ENCODE measurements at regions not wholly inside any gene's neighbourhood (a gene's known extent, or its start where the extent isn't known, plus 50 kb on each side); places are given as distances from the start of the nearest gene placed in this dataset.

- peaks cover 9% of the 10 kb centered on the region for H3K9me3 Mint-ChIP-seq
- H3K4me1 Mint-ChIP-seq = peaks cover 38% of the 10 kb centered on the region
- DNase-seq (ENCODE audit: low spot score) (no peak), ATAC-seq (no peak)
- POLR2A ChIA-PET = no interaction called here
- H3K36me3 Mint-ChIP-seq = peaks cover 7% of the 10 kb centered on the region; the same call in 1 of the 2 replicates
- H3K27ac Mint-ChIP-seq = no peak overlapping the region
- H3K4me3 Mint-ChIP-seq = no peak overlapping the region
- TF ChIP-seq ZNF671 (CRISPR knock-in tag; IDR thresholded peaks at IDR 0.05) = no peak
- no peak for TF ChIP-seq MXD4 (CRISPR knock-in tag; IDR thresholded peaks at IDR 0.05; ENCODE audit: borderline replicate concordance)
- TF ChIP-seq NR1H2 (CRISPR knock-in tag; IDR thresholded peaks at IDR 0.05) = no peak
- TF ChIP-seq NFE2L1 (CRISPR knock-in tag; IDR thresholded peaks at IDR 0.05) = no peak
- TF ChIP-seq NR2C2 (CRISPR knock-in tag; IDR thresholded peaks at IDR 0.05) = no peak
- TF ChIP-seq MLX (CRISPR knock-in tag; IDR thresholded peaks at IDR 0.05) = no peak
- no peak for TF ChIP-seq E2F4 (CRISPR knock-in tag; IDR thresholded peaks at IDR 0.05; ENCODE audit: borderline replicate concordance, low read depth)
- TF ChIP-seq USF2 (CRISPR knock-in tag; IDR thresholded peaks at IDR 0.05) = no peak
- no peak for TF ChIP-seq GRHL2 (CRISPR knock-in tag; IDR thresholded peaks at IDR 0.05; ENCODE audit: insufficient replicate concordance, severe bottlenecking)
- no peaks in the 10 kb centered on the region for H3K27me3 Mint-ChIP-seq (ENCODE audit: low read depth)
- CTCF ChIA-PET = interaction anchor here (1.8 kb wide), 1 partner anchor 12 kb away, joined by 5 read pairs; no protein-coding TSS in a partner anchor
Observed at GRCh38 chr16:65307286-65307685, 185.4 kb upstream of the CDH11 start.

- H3K36me3 Mint-ChIP-seq = peaks cover 7% of the 10 kb centered on the region; the same call in 1 of the 2 replicates
- peaks cover 38% of the 10 kb centered on the region for H3K4me1 Mint-ChIP-seq
- no peaks in the 10 kb centered on the region for H3K27me3 Mint-ChIP-seq (ENCODE audit: low read depth)
- no peak for TF ChIP-seq ZNF512 (CRISPR knock-in tag; IDR thresholded peaks at IDR 0.05; ENCODE audit: borderline replicate concordance)
- TF ChIP-seq SP1 (CRISPR knock-in tag; conservative IDR thresholded peaks at IDR 0.05) = no peak
- TF ChIP-seq EMX1 (CRISPR knock-in tag; IDR thresholded peaks at IDR 0.05) = no peak
- TF ChIP-seq ZNF425 (CRISPR knock-in tag; conservative IDR thresholded peaks at IDR 0.05) = no peak
- TF ChIP-seq MLX (CRISPR knock-in tag; IDR thresholded peaks at IDR 0.05) = no peak
- TF ChIP-seq E2F5 (CRISPR knock-in tag; IDR thresholded peaks at IDR 0.05) = no peak
- TF ChIP-seq GRHL2 (CRISPR knock-in tag; IDR thresholded peaks at IDR 0.05; ENCODE audit: insufficient replicate concordance, severe bottlenecking) = no peak
- no peak for TF ChIP-seq ZNF317 (CRISPR knock-in tag; IDR thresholded peaks at IDR 0.05; ENCODE audit: borderline replicate concordance, low read depth)
- no peak for TF ChIP-seq CDX4 (CRISPR knock-in tag; IDR thresholded peaks at IDR 0.05; ENCODE audit: borderline replicate concordance)
- no peak for TF ChIP-seq CBFB (CRISPR knock-in tag; IDR thresholded peaks at IDR 0.05; ENCODE audit: low read depth)
- no peak for TF ChIP-seq E2F4 (CRISPR knock-in tag; IDR thresholded peaks at IDR 0.05; ENCODE audit: borderline replicate concordance, low read depth)
- TF ChIP-seq ATF3 (CRISPR knock-in tag; conservative IDR thresholded peaks at IDR 0.05) = no peak
- ATAC-seq (peak; percentile 87), DNase-seq (ENCODE audit: low spot score) (no peak)
- H3K27ac Mint-ChIP-seq = no peak overlapping the region
- H3K9me3 Mint-ChIP-seq = peaks cover 10% of the 10 kb centered on the region
- H3K4me3 Mint-ChIP-seq = no peak overlapping the region
- ChIA-PET CTCF (interaction anchor here (0.8 to 1.8 kb wide), 3 partner anchors 10 to 23 kb away, joined by 3 to 5 read pairs (median 3); no protein-coding TSS in a partner anchor), POLR2A (no interaction called here)
Observed at GRCh38 chr16:65306722-65307121, 184.9 kb upstream of the CDH11 start.

Data from WTC11 (cell line).